HepG2 (cell line): ENCODE measurements at regions not wholly inside any gene's neighbourhood (a gene's known extent, or its start where the extent isn't known, plus 50 kb on each side); places are given as distances from the start of the nearest gene placed in this dataset.
A peak's percentile ranks its signal among the peaks of the same experiment; 100 is the strongest.

Source experiments
- CAMTA2 ChIP-seq: sonication (generic); formaldehyde crosslinking; IDR thresholded peaks from 2 replicates; pipeline ENCODE4 v1.4.0; 2020; ENCODE audit warnings: mild to moderate bottlenecking, missing genetic modification reagents, borderline replicate concordance
- CSRNP2 ChIP-seq: sonication (generic); formaldehyde crosslinking; conservative IDR thresholded peaks from 2 replicates; pipeline ENCODE4 v1.8.0; 2022; ENCODE audit warnings: low read depth, missing genetic modification reagents
- ELF1 ChIP-seq: sonication (generic); formaldehyde crosslinking; IDR thresholded peaks from 2 replicates; pipeline ENCODE4 v1.4.0; 2020; ENCODE audit warnings: missing genetic modification reagents
- PHF20 ChIP-seq: sonication (generic); formaldehyde crosslinking; IDR thresholded peaks from 2 replicates; pipeline ENCODE4 v1.5.0; 2020; ENCODE audit warnings: mild to moderate bottlenecking, missing genetic modification reagents
- REL ChIP-seq: sonication (generic); formaldehyde crosslinking; conservative IDR thresholded peaks from 2 replicates; pipeline ENCODE4 v1.8.0; 2022; ENCODE audit warnings: mild to moderate bottlenecking, missing genetic modification reagents, moderate library complexity
- REPIN1 ChIP-seq: sonication (generic); formaldehyde crosslinking; IDR thresholded peaks from 2 replicates; pipeline ENCODE4 v1.8.0; 2022; ENCODE audit warnings: missing genetic modification reagents, low read depth, mild to moderate bottlenecking, borderline replicate concordance
- TEAD2 ChIP-seq: sonication (generic); formaldehyde crosslinking; IDR thresholded peaks from 2 replicates; pipeline ENCODE4 v1.9.0; 2021; ENCODE audit warnings: missing genetic modification reagents
- ZC3H13 ChIP-seq: sonication (generic); formaldehyde crosslinking; IDR thresholded peaks from 2 replicates; pipeline ENCODE4 v1.8.1; 2023; ENCODE audit warnings: mild to moderate bottlenecking, missing genetic modification reagents, moderate library complexity
- ZHX2 ChIP-seq, 2 experiments: sonication (generic) in 1 of 2; formaldehyde crosslinking in 1 of 2; IDR thresholded peaks; 2 replicates each; pipeline versions ENCODE4 v1.6.1 to v1.9.0; 2014 to 2022; ENCODE audit warnings: antibody characterized with exemption in 1 of 2, borderline replicate concordance in 1 of 2, inconsistent platforms in 1 of 2, low read depth in 1 of 2, missing genetic modification reagents in 1 of 2
- ZNF430 ChIP-seq: sonication (generic); formaldehyde crosslinking; IDR thresholded peaks from 2 replicates; pipeline ENCODE4 v1.9.0; 2021; ENCODE audit warnings: mild to moderate bottlenecking, missing genetic modification reagents
- ZNF441 ChIP-seq: sonication (generic); formaldehyde crosslinking; IDR thresholded peaks from 2 replicates; pipeline ENCODE4 v1.7.0; 2021; ENCODE audit warnings: missing genetic modification reagents, borderline replicate concordance
- ZNF451 ChIP-seq: sonication (generic); formaldehyde crosslinking; IDR thresholded peaks from 2 replicates; pipeline ENCODE4 v1.5.0; 2020; ENCODE audit warnings: mild to moderate bottlenecking, missing genetic modification reagents
- ZNF660 ChIP-seq: sonication (generic); formaldehyde crosslinking; IDR thresholded peaks from 2 replicates; pipeline ENCODE4 v1.5.1; 2020; ENCODE audit warnings: mild to moderate bottlenecking, low read depth, missing genetic modification reagents, borderline replicate concordance
- ZNF703 ChIP-seq: sonication (generic); formaldehyde crosslinking; IDR thresholded peaks from 2 replicates; pipeline ENCODE4 v1.5.1; 2020; ENCODE audit warnings: missing genetic modification reagents, mild to moderate bottlenecking, moderate library complexity, borderline replicate concordance
- ZNF749 ChIP-seq: sonication (generic); formaldehyde crosslinking; IDR thresholded peaks from 2 replicates; pipeline ENCODE4 v1.8.0; 2022; ENCODE audit warnings: mild to moderate bottlenecking, missing genetic modification reagents, moderate library complexity, borderline replicate concordance
- ZSCAN25 ChIP-seq: sonication (generic); formaldehyde crosslinking; IDR thresholded peaks from 2 replicates; pipeline ENCODE4 v1.8.0; 2022; ENCODE audit warnings: mild to moderate bottlenecking, missing genetic modification reagents
- TF ChIP-seq, protein P1 (sequence below): sonication (generic); formaldehyde crosslinking; IDR thresholded peaks from 2 replicates; pipeline ENCODE4 v1.9.0; 2022; ENCODE audit warnings: missing genetic modification reagents, mild to moderate bottlenecking, borderline replicate concordance
- TF ChIP-seq, protein P2 (sequence below): sonication (generic); formaldehyde crosslinking; IDR thresholded peaks from 2 replicates; pipeline ENCODE4 v1.8.1; 2023; ENCODE audit warnings: mild to moderate bottlenecking, moderate library complexity, missing genetic modification reagents

DNA sequence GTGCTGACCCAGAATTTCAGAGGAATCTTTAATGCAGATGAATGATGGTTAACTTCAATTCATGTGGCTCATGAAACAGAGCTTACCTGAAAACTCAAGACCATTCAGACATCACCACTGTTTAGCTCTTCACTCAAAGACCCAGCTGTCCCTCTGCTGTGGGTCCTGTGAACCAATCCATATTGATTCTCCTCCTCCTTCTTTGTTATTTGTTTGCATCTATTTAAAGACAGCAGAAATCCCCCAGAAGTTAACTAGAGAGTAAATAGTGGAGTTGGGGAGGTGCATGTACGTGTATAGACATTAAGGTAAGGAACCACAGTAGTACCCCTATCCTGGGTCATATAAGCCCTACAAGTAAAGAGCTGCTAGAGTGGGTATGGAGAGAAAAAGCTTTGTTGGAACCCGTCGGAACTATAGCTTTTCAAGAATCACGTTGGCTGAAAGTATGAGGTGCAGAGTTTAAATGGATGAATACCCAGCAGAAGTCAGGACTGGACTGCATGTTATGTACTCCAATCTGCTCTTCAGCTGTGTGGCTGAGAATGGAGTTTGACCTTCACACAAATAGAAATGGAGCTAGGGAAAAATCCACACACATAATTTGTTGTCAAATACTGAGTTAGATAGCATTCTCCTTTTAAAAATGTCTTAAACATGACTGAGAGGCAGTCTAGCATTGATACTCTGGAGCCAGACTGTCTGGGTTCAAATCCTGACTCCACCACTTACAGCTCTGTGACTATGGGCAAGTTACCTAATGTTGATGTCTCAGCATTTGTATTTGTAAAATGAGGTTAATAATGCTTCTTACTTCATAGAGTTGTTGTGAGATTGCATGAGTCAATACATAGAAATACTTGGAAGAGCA, 81.7 kb upstream of the HK2 start (continued):
- no peak for TF ChIP-seq CSRNP2 (CRISPR knock-in tag)
- TF ChIP-seq CAMTA2 (CRISPR knock-in tag): no peak
- TF ChIP-seq ZNF441 (CRISPR knock-in tag): 0 out of 2 replicates have a peak, but pooled peaks have one; percentile 22
- no peak for TF ChIP-seq ZNF660 (CRISPR knock-in tag)
- no peak for TF ChIP-seq REL (CRISPR knock-in tag)
- TF ChIP-seq, protein P1, sequence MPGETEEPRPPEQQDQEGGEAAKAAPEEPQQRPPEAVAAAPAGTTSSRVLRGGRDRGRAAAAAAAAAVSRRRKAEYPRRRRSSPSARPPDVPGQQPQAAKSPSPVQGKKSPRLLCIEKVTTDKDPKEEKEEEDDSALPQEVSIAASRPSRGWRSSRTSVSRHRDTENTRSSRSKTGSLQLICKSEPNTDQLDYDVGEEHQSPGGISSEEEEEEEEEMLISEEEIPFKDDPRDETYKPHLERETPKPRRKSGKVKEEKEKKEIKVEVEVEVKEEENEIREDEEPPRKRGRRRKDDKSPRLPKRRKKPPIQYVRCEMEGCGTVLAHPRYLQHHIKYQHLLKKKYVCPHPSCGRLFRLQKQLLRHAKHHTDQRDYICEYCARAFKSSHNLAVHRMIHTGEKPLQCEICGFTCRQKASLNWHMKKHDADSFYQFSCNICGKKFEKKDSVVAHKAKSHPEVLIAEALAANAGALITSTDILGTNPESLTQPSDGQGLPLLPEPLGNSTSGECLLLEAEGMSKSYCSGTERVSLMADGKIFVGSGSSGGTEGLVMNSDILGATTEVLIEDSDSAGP (CRISPR knock-in tag): no peak
- no peak for TF ChIP-seq PHF20 (CRISPR knock-in tag)
- no peak for TF ChIP-seq ZNF703 (CRISPR knock-in tag)
- no peak for TF ChIP-seq ZNF749 (CRISPR knock-in tag)
- TF ChIP-seq ZHX2 (IDR thresholded peaks at IDR 0.05; ENCODE audit: low read depth): no peak
- TF ChIP-seq ZHX2 (CRISPR knock-in tag; IDR thresholded peaks at IDR 0.05; ENCODE audit: borderline replicate concordance): no peak
- TF ChIP-seq ZSCAN25 (CRISPR knock-in tag): no peak
- TF ChIP-seq ELF1 (CRISPR knock-in tag): no peak
- TF ChIP-seq TEAD2 (CRISPR knock-in tag): no peak
- TF ChIP-seq, protein P2, sequence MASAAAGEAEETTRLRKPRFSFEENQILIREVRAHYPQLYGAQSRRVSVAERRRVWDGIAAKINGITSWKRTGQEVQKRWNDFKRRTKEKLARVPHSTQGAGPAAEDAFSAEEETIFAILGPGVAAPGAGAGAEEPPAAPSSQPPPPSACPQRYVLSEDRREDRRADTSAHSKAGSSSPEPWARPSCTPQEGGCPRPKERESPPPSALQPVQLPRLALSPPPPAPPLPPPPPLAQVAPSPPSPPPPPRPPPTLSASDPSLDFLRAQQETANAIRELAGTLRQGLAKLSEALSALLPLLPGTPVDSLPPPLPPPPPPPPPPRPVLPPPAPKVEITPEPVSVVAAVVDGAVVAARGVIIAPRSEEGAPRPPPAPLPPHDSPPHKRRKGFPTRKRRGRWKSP (CRISPR knock-in tag): no peak
- 0 out of 2 replicates have a peak, but pooled peaks have one; percentile 37 for TF ChIP-seq REPIN1 (CRISPR knock-in tag)
- no peak for TF ChIP-seq ZC3H13 (CRISPR knock-in tag)
- TF ChIP-seq ZNF430 (CRISPR knock-in tag): no peak
- no peak for TF ChIP-seq ZNF451 (CRISPR knock-in tag)
